Activated CD4-positive, alpha-beta memory T cell treated with anti-CD3 and anti-CD28 coated beads for 36 hours (primary cell): ENCODE measurements at regions not wholly inside any gene's neighbourhood (a gene's known extent, or its start where the extent isn't known, plus 50 kb on each side); places are given as distances from the start of the nearest gene placed in this dataset.

Experiments used
- CTCF ChIA-PET: fragments of 350-600 bp; sonication (Branson Sonifier 250); formaldehyde crosslinking; loops from one replicate; lab custom pipeline; 2021; ENCODE audit warnings: antibody characterized with exemption, inconsistent platforms; lab: Charles Lee
- POLR2A ChIA-PET: fragments of 350-600 bp; sonication (Branson Sonifier 250); formaldehyde crosslinking; loops from one replicate; lab custom pipeline; 2021; ENCODE audit warnings: antibody characterized with exemption; lab: Charles Lee
- DNase-seq: peaks from one replicate; pipeline ENCODE4 v3.0.0-alpha.2; 2020
- H3K27ac Mint-ChIP-seq: one replicate; pipeline ENCODE4 v1.8.0; 2021; ENCODE audit warnings: mixed read lengths
- H3K27me3 Mint-ChIP-seq: one replicate; pipeline ENCODE4 v1.8.0; 2021; ENCODE audit warnings: mixed read lengths
- H3K36me3 Mint-ChIP-seq: one replicate; pipeline ENCODE4 v1.8.0; 2021; ENCODE audit warnings: mixed read lengths
- H3K4me1 Mint-ChIP-seq: one replicate; pipeline ENCODE4 v1.8.0; 2021; ENCODE audit warnings: low read depth, mixed read lengths
- H3K4me3 Mint-ChIP-seq: one replicate; pipeline ENCODE4 v1.8.0; 2021; ENCODE audit warnings: mild to moderate bottlenecking, mixed read lengths
- H3K9me3 Mint-ChIP-seq: one replicate; pipeline ENCODE4 v1.8.0; 2021; ENCODE audit warnings: mixed read lengths
- intact Hi-C: fragments of 100-400 bp; cut with micrococcal nuclease; formaldehyde crosslinking; loops from one replicate; pipeline ENCODE4 v1.15.1; 2023

- Mint-ChIP-seq H3K36me3 (no peaks in the 10 kb centered on the region), H3K27me3 (no peaks in the 10 kb centered on the region), H3K4me1 (no peaks in the 10 kb centered on the region), H3K4me3 (no peak overlapping the region), H3K9me3 (peaks cover 3% of the 10 kb centered on the region), H3K27ac (no peak overlapping the region)
- intact Hi-C loops: no loop called here
- DNase-seq: no peak
- CTCF ChIA-PET: no interaction called here
- POLR2A ChIA-PET: no interaction called here
Observed at GRCh38 chr7:84532196-84532595, 337.6 kb upstream of the SEMA3A start.

GRCh38 chr7:84529480-84530205 lies 335.1 kb upstream of the SEMA3A start:
- Mint-ChIP-seq H3K27me3 (no peaks in the 10 kb centered on the region), H3K36me3 (no peaks in the 10 kb centered on the region), H3K4me3 (no peak overlapping the region), H3K9me3 (no peaks in the 10 kb centered on the region), H3K27ac (no peak overlapping the region), H3K4me1 (no peaks in the 10 kb centered on the region)
- DNase-seq: no peak
- ChIA-PET CTCF (no interaction called here), POLR2A (no interaction called here)
- intact Hi-C loops: no loop called here

GRCh38 chr7:84528756-84529479 lies 334.3 kb upstream of the SEMA3A start:
- CTCF ChIA-PET: no interaction called here
- no peaks in the 10 kb centered on the region for H3K4me1 Mint-ChIP-seq
- H3K4me3 Mint-ChIP-seq: no peak overlapping the region
- H3K9me3 Mint-ChIP-seq: no peaks in the 10 kb centered on the region
- no peaks in the 10 kb centered on the region for H3K36me3 Mint-ChIP-seq
- DNase-seq: no peak
- POLR2A ChIA-PET: no interaction called here
- H3K27me3 Mint-ChIP-seq: no peaks in the 10 kb centered on the region
- H3K27ac Mint-ChIP-seq: no peak overlapping the region
- intact Hi-C loops: no loop called here

GRCh38 chr7:84524714-84525694 lies 330.4 kb upstream of the SEMA3A start:
- ChIA-PET CTCF (no interaction called here), POLR2A (no interaction called here)
- Mint-ChIP-seq H3K27me3 (no peaks in the 10 kb centered on the region), H3K9me3 (peaks cover 8% of the 10 kb centered on the region), H3K36me3 (no peaks in the 10 kb centered on the region), H3K4me1 (no peaks in the 10 kb centered on the region), H3K4me3 (no peak overlapping the region), H3K27ac (no peak overlapping the region)
- intact Hi-C loops: no loop called here
- DNase-seq: no peak

GRCh38 chr7:84513061-84513460 lies 318.5 kb upstream of the SEMA3A start:
- no peak for DNase-seq
- POLR2A ChIA-PET: no interaction called here
- CTCF ChIA-PET: no interaction called here
- Mint-ChIP-seq H3K36me3 (no peaks in the 10 kb centered on the region), H3K9me3 (no peaks in the 10 kb centered on the region), H3K4me3 (no peak overlapping the region), H3K4me1 (no peaks in the 10 kb centered on the region), H3K27me3 (no peaks in the 10 kb centered on the region), H3K27ac (no peak overlapping the region)
- intact Hi-C loops: no loop called here

GRCh38 chr7:84512055-84512454 lies 317.5 kb upstream of the SEMA3A start:
- CTCF ChIA-PET: no interaction called here
- POLR2A ChIA-PET: no interaction called here

GRCh38 chr7:84510505-84510904 lies 315.9 kb upstream of the SEMA3A start:
- no peaks in the 10 kb centered on the region for H3K27me3 Mint-ChIP-seq
- POLR2A ChIA-PET: no interaction called here
- no peak overlapping the region for H3K27ac Mint-ChIP-seq
- no peak overlapping the region for H3K4me3 Mint-ChIP-seq
- H3K36me3 Mint-ChIP-seq: no peaks in the 10 kb centered on the region
- no peak for DNase-seq
- H3K9me3 Mint-ChIP-seq: no peaks in the 10 kb centered on the region
- CTCF ChIA-PET: no interaction called here
- H3K4me1 Mint-ChIP-seq: no peaks in the 10 kb centered on the region
- intact Hi-C loops: no loop called here

More at GRCh38 chr7:84512055-84512454, 317.5 kb upstream of the SEMA3A start:
- intact Hi-C loops: no loop called here
- Mint-ChIP-seq H3K27ac (no peak overlapping the region), H3K36me3 (no peaks in the 10 kb centered on the region), H3K4me3 (no peak overlapping the region), H3K4me1 (no peaks in the 10 kb centered on the region), H3K9me3 (no peaks in the 10 kb centered on the region), H3K27me3 (no peaks in the 10 kb centered on the region)
- DNase-seq: no peak

- Mint-ChIP-seq H3K9me3 (no peaks in the 10 kb centered on the region), H3K4me3 (no peak overlapping the region), H3K4me1 (no peaks in the 10 kb centered on the region), H3K36me3 (no peaks in the 10 kb centered on the region), H3K27ac (no peak overlapping the region), H3K27me3 (no peaks in the 10 kb centered on the region)
- no peak for DNase-seq
- CTCF ChIA-PET: no interaction called here
- POLR2A ChIA-PET: no interaction called here
- intact Hi-C loops: loop anchor here (5.0 kb wide), 1 partner anchor 52 kb away; no protein-coding TSS in a partner anchor
Observed at GRCh38 chr7:84509522-84509921, 314.9 kb upstream of the SEMA3A start.

GRCh38 chr7:84508606-84509005 lies 314.0 kb upstream of the SEMA3A start:
- Mint-ChIP-seq H3K9me3 (no peaks in the 10 kb centered on the region), H3K27me3 (no peaks in the 10 kb centered on the region), H3K36me3 (no peaks in the 10 kb centered on the region), H3K27ac (no peak overlapping the region), H3K4me1 (no peaks in the 10 kb centered on the region), H3K4me3 (no peak overlapping the region)
- intact Hi-C loops: loop anchor here (5.0 kb wide), 1 partner anchor 51 kb away; no protein-coding TSS in a partner anchor
- CTCF ChIA-PET: no interaction called here
- no peak for DNase-seq
- POLR2A ChIA-PET: no interaction called here

GRCh38 chr7:84507529-84507928 lies 312.9 kb upstream of the SEMA3A start:
- Mint-ChIP-seq H3K4me1 (no peaks in the 10 kb centered on the region), H3K36me3 (no peaks in the 10 kb centered on the region), H3K27me3 (no peaks in the 10 kb centered on the region), H3K27ac (no peak overlapping the region), H3K4me3 (no peak overlapping the region), H3K9me3 (no peaks in the 10 kb centered on the region)
- POLR2A ChIA-PET: no interaction called here
- CTCF ChIA-PET: no interaction called here
- intact Hi-C loops: loop anchor here (5.0 kb wide), 1 partner anchor 50 kb away; no protein-coding TSS in a partner anchor
- DNase-seq: no peak

GRCh38 chr7:84506151-84506550 lies 311.6 kb upstream of the SEMA3A start:
- ChIA-PET CTCF (no interaction called here), POLR2A (no interaction called here)
- no peak overlapping the region for H3K27ac Mint-ChIP-seq
- peaks cover under 1% of the 10 kb centered on the region for H3K9me3 Mint-ChIP-seq
- H3K4me1 Mint-ChIP-seq: no peaks in the 10 kb centered on the region
- H3K27me3 Mint-ChIP-seq: no peaks in the 10 kb centered on the region
- no peak overlapping the region for H3K4me3 Mint-ChIP-seq
- no peaks in the 10 kb centered on the region for H3K36me3 Mint-ChIP-seq
- intact Hi-C loops: loop anchor here (5.0 kb wide), 1 partner anchor 49 kb away; no protein-coding TSS in a partner anchor
- no peak for DNase-seq

- CTCF ChIA-PET: no interaction called here
- H3K4me3 Mint-ChIP-seq: no peak overlapping the region
- intact Hi-C loops: no loop called here
- no peaks in the 10 kb centered on the region for H3K27me3 Mint-ChIP-seq
- POLR2A ChIA-PET: no interaction called here
- no peaks in the 10 kb centered on the region for H3K4me1 Mint-ChIP-seq
- no peak overlapping the region for H3K27ac Mint-ChIP-seq
- no peaks in the 10 kb centered on the region for H3K36me3 Mint-ChIP-seq
- peaks cover 2% of the 10 kb centered on the region for H3K9me3 Mint-ChIP-seq
- DNase-seq: no peak
Observed at GRCh38 chr7:84502239-84502638, 307.6 kb upstream of the SEMA3A start.
